AG09309 (cell line): ENCODE measurements at regions not wholly inside any gene's neighbourhood (a gene's known extent, or its start where the extent isn't known, plus 50 kb on each side); places are given as distances from the start of the nearest gene placed in this dataset.

Experiments
- DNase-seq: peaks from one replicate; pipeline ENCODE4 v3.0.0-alpha.2; 2010; ENCODE audit warnings: low read depth
- H3K4me3 ChIP-seq: 2 replicates; pipeline ENCODE4 v1.5.1; 2011; ENCODE audit warnings: mild to moderate bottlenecking, low read depth, low read length, moderate library complexity; ENCODE audit not compliant: control insufficient read depth
- CTCF ChIP-seq: IDR thresholded peaks from 2 replicates; pipeline ENCODE4 v1.5.1; 2011; ENCODE audit warnings: mild to moderate bottlenecking, low read depth, low read length, inconsistent platforms; ENCODE audit not compliant: insufficient read depth, control insufficient read depth; ENCODE audit errors: missing control alignments

- H3K4me3 ChIP-seq, result no peak overlapping the region
- no peak for DNase-seq
- TF ChIP-seq CTCF, result no peak
Measured at GRCh38 chr20:19935842-19936241, 81.3 kb upstream of the NAA20 start.

- TF ChIP-seq CTCF, result no peak
- DNase-seq, result no peak
- H3K4me3 ChIP-seq, result no peak overlapping the region
Measured at GRCh38 chr20:19936466-19937200, 80.5 kb upstream of the NAA20 start.

GRCh38 chr20:19937218-19937617, 79.9 kb upstream of the NAA20 start:
- no peak for TF ChIP-seq CTCF
- DNase-seq, result no peak
- no peak overlapping the region for H3K4me3 ChIP-seq

- no peak overlapping the region for H3K4me3 ChIP-seq
- no peak for TF ChIP-seq CTCF
- DNase-seq, result no peak
Measured at GRCh38 chr20:19937651-19938420, 79.3 kb upstream of the NAA20 start.

- no peak for DNase-seq
- H3K4me3 ChIP-seq, result no peak overlapping the region
- TF ChIP-seq CTCF, result no peak
Measured at GRCh38 chr20:19938421-19939090, 78.6 kb upstream of the NAA20 start.

- no peak overlapping the region for H3K4me3 ChIP-seq
- no peak for DNase-seq
- no peak for TF ChIP-seq CTCF
Measured at GRCh38 chr20:19940988-19941460, 76.1 kb upstream of the NAA20 start.
